T1000 (cell line): ENCODE measurements at regions not wholly inside any gene's neighbourhood (a gene's known extent, or its start where the extent isn't known, plus 50 kb on each side); places are given as distances from the start of the nearest gene placed in this dataset.
"Not testable (repeated sequence)": the region's sequence is repeated elsewhere in the genome, so short reads cannot be mapped to it uniquely, and the experiment has no call there.

Source experiments
- DNase-seq: peaks from one replicate; lab custom pipeline; 2025; ENCODE audit warnings: mixed read lengths; lab: John Stamatoyannopoulos, UW

GRCh38 chr2:239600650-239601049, 199.8 kb upstream of the HDAC4 start:
- DNase-seq = no peak

DNA sequence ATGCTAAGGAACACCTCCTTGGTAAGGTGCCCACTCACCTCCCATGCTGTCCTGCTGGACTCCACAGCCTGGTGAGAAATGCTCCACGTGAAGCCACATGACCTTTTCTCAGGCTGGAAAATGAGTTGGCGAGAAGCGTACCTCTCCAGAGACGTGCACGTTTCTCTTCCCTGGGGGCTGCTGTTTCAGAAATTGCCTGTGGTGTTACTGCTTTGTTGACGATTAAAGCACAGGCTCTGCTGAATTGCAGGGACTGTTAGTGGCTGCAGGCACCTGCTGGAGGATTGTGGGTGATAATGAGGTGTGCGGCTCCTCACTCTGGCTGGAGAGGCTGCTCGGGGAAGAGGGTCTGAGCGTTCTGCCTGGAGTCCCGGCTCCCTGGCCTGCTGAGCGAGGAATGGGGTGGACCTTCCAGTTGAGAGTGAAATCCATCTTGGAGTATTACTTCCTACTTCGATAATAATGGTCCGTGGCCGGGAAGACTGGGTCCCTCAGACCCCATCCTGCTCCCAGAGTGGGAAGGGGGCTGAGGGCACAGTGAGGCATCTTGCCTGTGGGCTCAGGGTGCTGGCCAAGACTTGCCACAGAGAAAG, 199.3 kb upstream of the HDAC4 start:
- DNase-seq = no peak

DNA sequence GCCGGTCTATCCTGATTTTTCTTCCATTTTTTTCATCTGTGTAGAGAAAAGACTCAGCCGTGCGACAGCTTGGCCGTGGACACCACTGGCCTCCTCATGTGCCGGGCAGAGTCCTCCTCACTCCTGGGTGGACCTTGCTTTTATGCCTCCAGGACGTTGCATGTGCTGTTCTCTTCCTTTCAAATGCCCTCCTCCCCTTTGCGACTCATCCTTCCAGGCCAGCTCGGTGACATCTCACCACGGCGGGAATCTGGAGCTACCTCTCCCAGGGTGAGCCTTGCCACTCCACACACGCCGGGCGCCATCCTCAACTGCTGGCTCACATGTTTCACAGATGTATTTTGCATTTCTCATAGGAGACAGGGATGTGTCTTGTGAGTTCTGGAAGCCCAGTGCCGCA, 198.5 kb upstream of the HDAC4 start:
- DNase-seq = no peak

GRCh38 chr2:239598732-239599090, 197.9 kb upstream of the HDAC4 start:
- no peak for DNase-seq

DNA sequence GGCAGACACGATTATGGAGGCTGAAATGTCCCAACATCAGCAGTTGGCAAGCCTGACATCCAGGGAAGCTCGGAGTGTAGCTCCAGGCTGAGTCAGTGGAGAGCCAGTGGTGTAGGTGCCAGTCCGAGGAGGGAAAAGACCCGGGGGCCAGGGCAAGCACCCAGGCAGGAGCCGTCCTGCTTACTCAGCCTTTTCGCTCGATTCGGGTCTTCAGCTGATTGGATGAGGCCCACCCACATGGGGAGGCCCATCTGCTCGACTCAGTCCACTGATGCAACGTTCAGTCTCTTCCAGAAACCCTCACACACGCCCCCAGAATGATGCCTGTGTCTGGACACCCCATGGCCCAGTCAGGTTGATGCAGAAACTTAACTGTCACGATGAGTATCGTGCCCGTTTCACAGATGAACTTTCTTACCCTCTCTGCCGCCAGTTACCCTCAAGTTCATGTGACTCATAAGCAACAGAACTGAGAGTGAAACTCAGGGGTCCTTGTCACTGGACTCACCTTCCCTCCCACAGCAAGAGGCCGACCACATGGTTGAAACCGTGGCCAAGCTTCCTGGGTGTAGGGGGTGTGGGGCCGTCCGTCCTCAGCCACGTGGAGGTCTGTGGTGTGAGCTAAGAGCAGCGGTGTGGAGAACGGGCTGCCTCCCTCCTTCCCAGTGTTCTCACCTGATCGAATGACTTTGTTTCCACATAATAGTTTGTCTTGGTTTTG, 197.4 kb upstream of the HDAC4 start:
- no peak for DNase-seq

GRCh38 chr2:239597216-239597615, 196.4 kb upstream of the HDAC4 start:
- no peak for DNase-seq

- no peak for DNase-seq
These were observed 196.0 kb upstream of the HDAC4 start for GRCh38 chr2:239596792-239597191.

DNA sequence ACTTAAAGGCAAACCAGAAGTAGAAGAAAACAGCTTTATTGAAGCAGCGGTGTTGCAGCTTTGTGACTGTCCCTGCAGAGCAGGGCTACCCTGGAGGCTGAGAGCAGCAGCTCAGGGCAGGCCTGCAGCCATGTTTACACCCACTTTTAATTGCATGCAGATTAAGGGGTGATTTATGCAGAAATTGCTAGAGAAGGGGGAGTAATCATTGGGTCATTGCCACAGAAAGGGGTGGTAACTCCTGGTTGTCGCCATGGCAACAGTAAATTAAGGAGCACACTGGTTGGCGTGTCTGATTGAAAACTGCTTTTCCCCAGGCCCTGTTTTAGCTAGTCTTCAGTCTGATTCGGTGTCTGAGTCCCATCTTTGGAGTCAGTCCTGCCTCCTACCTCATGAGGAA, 195.4 kb upstream of the HDAC4 start:
- DNase-seq = no peak

GRCh38 chr2:239595726-239596125, 194.9 kb upstream of the HDAC4 start:
- no peak for DNase-seq

GRCh38 chr2:239594772-239595608, 194.2 kb upstream of the HDAC4 start:
- DNase-seq = no peak

GRCh38 chr2:239594019-239594771, 193.4 kb upstream of the HDAC4 start:
- no peak for DNase-seq

GRCh38 chr2:239593455-239593854, 192.6 kb upstream of the HDAC4 start:
- DNase-seq = no peak

DNA sequence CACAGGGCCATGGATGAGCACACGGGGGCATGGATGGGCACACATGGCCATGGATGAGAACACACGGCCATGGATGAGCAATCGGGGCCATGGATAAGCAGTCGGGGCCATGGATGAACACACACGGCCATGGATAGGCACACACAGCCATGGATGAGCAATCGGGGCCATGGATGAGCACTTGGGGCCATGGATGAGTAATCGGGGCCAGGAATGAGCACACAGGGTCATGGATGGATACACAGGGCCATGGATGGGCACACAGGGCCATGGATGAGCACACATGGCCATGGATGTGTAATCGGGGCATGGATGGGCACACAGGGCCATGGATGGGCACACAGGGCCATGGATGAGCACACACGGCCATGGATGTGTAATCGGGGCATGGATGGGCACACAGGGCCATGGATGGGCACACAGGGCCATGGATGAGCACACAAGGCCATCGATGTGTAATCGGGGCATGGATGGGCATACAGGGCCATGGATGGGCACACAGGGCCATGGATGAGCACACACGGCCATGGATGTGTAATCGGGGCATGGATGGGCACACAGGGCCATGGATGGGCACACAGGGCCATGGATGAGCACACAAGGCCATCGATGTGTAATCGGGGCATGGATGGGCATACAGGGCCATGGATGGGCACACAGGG, 191.9 kb upstream of the HDAC4 start:
- DNase-seq = not testable (repeated sequence)

DNA sequence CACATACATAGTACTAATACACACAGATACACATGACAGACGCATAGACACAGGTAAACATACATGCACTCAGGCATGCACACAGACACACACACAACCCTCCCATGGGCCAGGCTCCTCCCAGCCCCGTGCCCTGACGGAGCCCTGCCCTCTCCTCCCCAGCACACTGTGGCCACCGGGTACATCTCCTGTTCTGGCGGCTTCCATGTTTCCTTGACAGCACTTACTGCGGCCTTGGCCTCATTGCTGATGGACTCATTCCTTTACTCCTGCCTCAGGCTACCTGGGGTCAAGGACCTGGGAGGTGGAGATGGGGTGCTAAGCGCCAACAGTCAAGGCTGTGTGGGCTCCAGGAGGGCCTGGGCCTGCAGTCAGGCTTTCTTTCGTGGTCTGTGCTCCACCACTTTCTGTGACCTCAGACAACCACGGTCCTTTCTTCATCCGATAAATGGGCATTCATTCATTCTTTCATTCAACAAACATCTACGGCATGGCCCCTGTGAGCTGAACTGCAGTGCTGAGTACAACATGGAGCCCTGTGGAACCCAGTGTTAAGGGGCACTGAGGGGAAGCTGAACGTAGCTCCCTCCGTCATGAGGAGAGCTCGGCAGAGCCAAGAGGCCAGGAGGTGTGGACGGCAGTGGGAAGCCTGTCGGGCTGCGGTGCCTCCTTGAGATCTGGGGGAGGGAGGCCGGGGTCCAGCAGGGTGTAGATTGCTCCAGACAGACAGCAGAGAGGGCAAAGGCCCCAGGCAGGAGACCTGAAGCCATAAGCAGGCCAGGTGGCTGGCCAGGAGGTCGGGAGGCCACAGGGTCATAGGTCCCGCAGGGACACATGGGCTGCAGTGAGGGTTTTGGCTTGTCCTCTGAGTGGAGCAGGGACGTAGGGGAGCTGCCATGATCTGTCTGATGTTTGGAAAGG, 190.4 kb upstream of the HDAC4 start:
- no peak for DNase-seq

GRCh38 chr2:239590276-239590675, 189.5 kb upstream of the HDAC4 start:
- DNase-seq = no peak

DNA sequence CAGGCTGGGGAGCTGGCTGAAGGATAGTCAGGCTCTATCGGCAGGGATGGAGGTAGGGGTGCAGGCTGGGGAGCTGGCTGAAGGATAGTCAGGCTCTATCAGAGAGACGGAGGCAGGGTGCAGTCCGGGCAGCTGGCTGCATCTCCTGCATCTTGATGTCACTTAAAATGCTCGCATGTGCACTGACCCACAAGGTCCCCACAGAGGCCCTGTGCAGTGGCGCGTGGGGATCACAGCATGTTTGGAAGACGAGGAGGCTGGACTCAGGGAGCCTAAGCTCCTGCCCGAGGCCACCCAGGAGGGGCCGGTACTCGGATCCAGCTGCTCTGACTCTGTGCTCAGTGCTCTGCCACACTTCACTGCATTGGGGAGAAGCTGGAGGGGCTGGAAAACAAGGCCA, 189.0 kb upstream of the HDAC4 start:
- DNase-seq = no peak

GRCh38 chr2:239589270-239589825, 188.5 kb upstream of the HDAC4 start:
- no peak for DNase-seq

DNA sequence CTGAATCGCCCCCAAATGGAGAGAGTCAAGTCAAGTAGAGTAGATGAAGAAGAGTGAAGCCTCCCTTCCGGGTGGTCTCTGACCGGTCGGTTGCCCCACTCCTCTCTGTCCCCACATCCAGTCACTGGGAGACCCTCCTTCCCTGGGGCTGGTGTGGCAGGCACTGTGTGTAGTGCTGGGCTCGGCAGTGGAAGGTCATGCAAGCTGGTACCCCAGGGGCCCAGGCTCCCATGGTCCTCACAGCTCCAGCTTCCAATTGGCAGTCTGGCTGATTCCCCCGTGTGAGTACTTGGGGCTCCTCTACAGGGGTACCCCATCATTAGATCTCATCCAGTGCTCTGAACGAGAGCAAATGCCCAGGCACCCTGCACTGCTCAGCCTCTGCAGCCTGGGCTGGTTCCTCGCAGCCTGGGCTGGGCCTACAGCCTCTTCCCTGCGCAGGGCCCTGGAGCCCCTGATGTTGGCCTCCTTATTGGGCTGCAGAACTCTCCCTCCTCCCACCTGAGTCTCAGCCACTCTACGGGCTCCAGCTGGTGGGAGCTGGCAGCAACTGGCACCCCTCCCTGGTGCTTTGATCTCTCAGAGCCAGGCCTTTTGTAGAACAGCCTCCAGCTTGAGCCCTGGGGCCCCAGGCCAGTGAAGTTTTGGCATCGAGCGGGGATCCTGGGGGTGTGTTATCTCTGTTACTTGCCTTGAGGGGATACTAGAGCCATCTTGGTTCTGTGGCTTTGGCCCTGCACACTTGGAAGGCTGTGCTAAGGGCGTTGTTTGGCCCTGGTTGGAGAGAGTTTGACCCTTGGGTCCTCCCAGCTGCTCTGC, 187.8 kb upstream of the HDAC4 start:
- DNase-seq = no peak

GRCh38 chr2:239587841-239588240, 187.0 kb upstream of the HDAC4 start:
- no peak for DNase-seq

GRCh38 chr2:239587311-239587731, 186.5 kb upstream of the HDAC4 start:
- DNase-seq = no peak
